ENCODE measurements at regions not wholly inside any gene's neighbourhood (a gene's known extent, or its start where the extent isn't known, plus 50 kb on each side); places are given as distances from the start of the nearest gene placed in this dataset.

- TF ChIP-seq CHD2 (IDR thresholded peaks at IDR 0.05; ENCODE audit: low read length, partially characterized antibody): no peak
- TF ChIP-seq POLR2A (IDR thresholded peaks at IDR 0.05; ENCODE audit: low read length): no peak
- TF ChIP-seq BHLHE40 (IDR thresholded peaks at IDR 0.05; ENCODE audit: low read depth, low read length): no peak
- no peak for TF ChIP-seq RCOR1 (IDR thresholded peaks at IDR 0.05; ENCODE audit: low read depth, low read length)
- TF ChIP-seq KDM5A (IDR thresholded peaks at IDR 0.05): no peak
- no peak for TF ChIP-seq CTCF (IDR thresholded peaks at IDR 0.05)
- TF ChIP-seq EP300 (IDR thresholded peaks at IDR 0.05): no peak
- TF ChIP-seq, protein P1, sequence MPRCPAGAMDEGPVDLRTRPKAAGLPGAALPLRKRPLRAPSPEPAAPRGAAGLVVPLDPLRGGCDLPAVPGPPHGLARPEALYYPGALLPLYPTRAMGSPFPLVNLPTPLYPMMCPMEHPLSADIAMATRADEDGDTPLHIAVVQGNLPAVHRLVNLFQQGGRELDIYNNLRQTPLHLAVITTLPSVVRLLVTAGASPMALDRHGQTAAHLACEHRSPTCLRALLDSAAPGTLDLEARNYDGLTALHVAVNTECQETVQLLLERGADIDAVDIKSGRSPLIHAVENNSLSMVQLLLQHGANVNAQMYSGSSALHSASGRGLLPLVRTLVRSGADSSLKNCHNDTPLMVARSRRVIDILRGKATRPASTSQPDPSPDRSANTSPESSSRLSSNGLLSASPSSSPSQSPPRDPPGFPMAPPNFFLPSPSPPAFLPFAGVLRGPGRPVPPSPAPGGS (IDR thresholded peaks at IDR 0.05): no peak
These were observed 101.9 kb upstream of the FAM204A start for GRCh38 chr10:118444069-118444468.

Measured in A549 (cell line).